Neural cell (in vitro differentiated cells): ENCODE measurements at regions not wholly inside any gene's neighbourhood (a gene's known extent, or its start where the extent isn't known, plus 50 kb on each side); places are given as distances from the start of the nearest gene placed in this dataset.

Source experiments
- H2AFZ ChIP-seq: fragments of 200-600, 300-800 bp; sonication (generic), shearing (Covaris generic); 2 replicates; pipeline ENCODE4 v1.6.0; 2014; ENCODE audit warnings: low read depth, mild to moderate bottlenecking, antibody characterized with exemption, low read length, moderate library complexity
- H3F3A ChIP-seq: fragments of 200-600 bp; shearing (Covaris generic); 2 replicates; pipeline ENCODE4 v1.6.1; 2016; ENCODE audit warnings: mild to moderate bottlenecking, moderate library complexity, mixed read lengths, antibody characterized with exemption, low read length; ENCODE audit not compliant: insufficient read depth, poor library complexity, severe bottlenecking
- H3K27ac ChIP-seq: fragments of 200-600, 300-800 bp; sonication (generic), shearing (Covaris generic); 2 replicates; pipeline ENCODE4 v1.5.1; 2014; ENCODE audit warnings: mild to moderate bottlenecking, low read length, moderate library complexity
- H3K27me3 ChIP-seq: fragments of 300-800, 200-600 bp; sonication (generic), shearing (Covaris generic); 2 replicates; pipeline ENCODE4 v1.6.0; 2014; ENCODE audit warnings: mild to moderate bottlenecking, low read depth, low read length, moderate library complexity; ENCODE audit not compliant: insufficient read depth
- H3K36me3 ChIP-seq: fragments of 300-800, 200-600 bp; sonication (generic), shearing (Covaris generic); 2 replicates; pipeline ENCODE4 v1.5.1; 2014; ENCODE audit warnings: mild to moderate bottlenecking, antibody characterized with exemption, low read length, moderate library complexity; ENCODE audit not compliant: insufficient read depth
- H3K4me2 ChIP-seq: fragments of 300-800, 200-600 bp; sonication (generic), shearing (Covaris generic); 2 replicates; pipeline ENCODE4 v1.6.0; 2014; ENCODE audit warnings: mild to moderate bottlenecking, low read length
- H3K4me3 ChIP-seq: fragments of 300-800, 200-600 bp; sonication (generic), shearing (Covaris generic); 2 replicates; pipeline ENCODE4 v1.5.1; 2014; ENCODE audit warnings: mild to moderate bottlenecking, low read length, moderate library complexity
- H3K79me2 ChIP-seq: fragments of 200-600 bp; shearing (Covaris generic); replicated peaks from 2 replicates; pipeline ENCODE4 v1.6.0; 2014; ENCODE audit warnings: mild to moderate bottlenecking, low read length, moderate library complexity; ENCODE audit not compliant: insufficient read depth
- H3K9ac ChIP-seq: fragments of 300-800, 200-600 bp; sonication (generic), shearing (Covaris generic); 2 replicates; pipeline ENCODE4 v1.6.1; 2016; ENCODE audit warnings: mild to moderate bottlenecking, low read length, mixed read lengths
- H3K9me2 ChIP-seq: fragments of 200-600 bp; shearing (Covaris generic); 2 replicates; pipeline ENCODE4 v1.6.1; 2016; ENCODE audit warnings: mild to moderate bottlenecking, low read length, mixed read lengths; ENCODE audit not compliant: insufficient read depth
- H3K9me3 ChIP-seq: fragments of 200-600, 300-800 bp; sonication (generic), shearing (Covaris generic); 2 replicates; pipeline ENCODE4 v1.6.1; 2016; ENCODE audit warnings: mild to moderate bottlenecking, mixed run types, low read length, moderate library complexity, mixed read lengths
- H4K20me1 ChIP-seq: fragments of 200-600 bp; shearing (Covaris generic); 2 replicates; pipeline ENCODE4 v1.6.1; 2016; ENCODE audit warnings: mild to moderate bottlenecking, mixed run types; ENCODE audit not compliant: insufficient read depth
- EP300 ChIP-seq: fragments of 450-650 bp; conservative IDR thresholded peaks from 2 replicates; pipeline ENCODE4 v1.6.1; 2014; ENCODE audit warnings: antibody characterized with exemption, mild to moderate bottlenecking, moderate library complexity; ENCODE audit not compliant: poor library complexity, severe bottlenecking
- EZH2 ChIP-seq: fragments of 200-600, 300-800 bp; shearing (Covaris generic), sonication (generic); IDR thresholded peaks from 2 replicates; pipeline ENCODE4 v1.6.1; 2014; ENCODE audit warnings: antibody characterized with exemption, low read length, borderline replicate concordance, mild to moderate bottlenecking; ENCODE audit not compliant: insufficient read depth, poor library complexity, severe bottlenecking
- MXI1 ChIP-seq: fragments of 450-650 bp; conservative IDR thresholded peaks from 2 replicates; pipeline ENCODE4 v1.6.1; 2014; ENCODE audit warnings: antibody characterized with exemption, mild to moderate bottlenecking; ENCODE audit not compliant: poor library complexity, severe bottlenecking
- POLR2AphosphoS5 ChIP-seq: IDR thresholded peaks from 2 replicates; pipeline ENCODE4 v1.6.1; 2012
- RAD21 ChIP-seq: fragments of 450-650 bp; conservative IDR thresholded peaks from 2 replicates; pipeline ENCODE4 v1.6.1; 2014; ENCODE audit warnings: antibody characterized with exemption, mild to moderate bottlenecking, moderate library complexity
- SMC3 ChIP-seq: fragments of 450-650 bp; conservative IDR thresholded peaks from 2 replicates; pipeline ENCODE4 v1.6.1; 2014; ENCODE audit warnings: antibody characterized with exemption, mild to moderate bottlenecking, moderate library complexity; ENCODE audit not compliant: poor library complexity
- TAF1 ChIP-seq: IDR thresholded peaks from 2 replicates; pipeline ENCODE4 v1.6.1; 2012; ENCODE audit warnings: low read depth
- TF ChIP-seq, protein P1 (sequence below): fragments of 450-650 bp; IDR thresholded peaks from 2 replicates; pipeline ENCODE4 v1.5.1; 2014; ENCODE audit warnings: antibody characterized with exemption, mild to moderate bottlenecking, moderate library complexity; ENCODE audit not compliant: poor library complexity, severe bottlenecking
- TF ChIP-seq, protein P2 (sequence below): IDR thresholded peaks from 2 replicates; pipeline ENCODE4 v1.6.1; 2012; ENCODE audit warnings: borderline replicate concordance

GRCh38 chr9:74255489-74255984 is 241.6 kb upstream of the RORB start:
- H3K79me2 ChIP-seq, result no peaks in the 10 kb centered on the region
- H4K20me1 ChIP-seq, result no peaks in the 10 kb centered on the region
- H3K27me3 ChIP-seq, result no peaks in the 10 kb centered on the region
- no peak overlapping the region for H3K9ac ChIP-seq
- H3K9me3 ChIP-seq, result no peaks in the 10 kb centered on the region
- no peak overlapping the region for H3K4me2 ChIP-seq
- H3F3A ChIP-seq, result no peaks in the 10 kb centered on the region
- no peak for TF ChIP-seq EZH2
- no peak overlapping the region for H3K4me3 ChIP-seq
- no peaks in the 10 kb centered on the region for H3K36me3 ChIP-seq
- no peak overlapping the region for H3K27ac ChIP-seq
- H2AFZ ChIP-seq, result no peak overlapping the region
- H3K9me2 ChIP-seq, result no peaks in the 10 kb centered on the region

DNA sequence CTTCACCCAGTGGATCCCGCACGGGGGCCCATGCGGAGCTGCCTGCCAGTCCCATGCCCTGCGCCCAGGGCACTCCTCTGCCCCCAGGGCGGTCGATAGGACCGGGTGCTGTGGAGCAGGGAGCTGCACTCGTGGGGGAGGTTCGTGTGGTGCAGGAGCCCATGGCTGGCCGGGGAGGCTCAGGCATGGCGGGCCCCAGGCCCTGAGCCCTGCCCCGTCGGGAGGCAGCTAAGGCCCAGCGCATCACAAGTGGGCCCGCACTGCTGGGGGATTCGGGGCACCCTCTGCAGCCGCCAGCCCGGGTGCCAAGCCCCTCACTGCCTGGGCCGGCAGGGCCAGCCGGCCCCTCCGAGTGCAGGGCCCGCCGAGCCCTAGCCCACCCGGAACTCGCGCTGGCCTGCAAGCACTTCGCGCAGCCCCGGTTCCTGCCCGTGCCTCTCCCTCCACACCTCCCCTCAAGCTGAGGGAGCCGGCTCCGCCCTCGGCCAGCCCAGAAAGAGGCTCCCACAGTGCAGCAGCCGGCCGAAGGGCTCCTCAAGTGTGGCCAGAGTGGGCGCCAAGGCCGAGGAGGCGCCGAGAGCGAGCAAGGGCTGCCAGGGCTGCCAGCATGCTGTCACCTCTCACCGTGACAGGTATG is 221.1 kb upstream of the RORB start:
- TF ChIP-seq POLR2AphosphoS5 (no peak), TAF1 (no peak), EP300 (no peak), SMC3 (no peak), EZH2 (no peak), MXI1 (no peak)
- TF ChIP-seq, protein P1, sequence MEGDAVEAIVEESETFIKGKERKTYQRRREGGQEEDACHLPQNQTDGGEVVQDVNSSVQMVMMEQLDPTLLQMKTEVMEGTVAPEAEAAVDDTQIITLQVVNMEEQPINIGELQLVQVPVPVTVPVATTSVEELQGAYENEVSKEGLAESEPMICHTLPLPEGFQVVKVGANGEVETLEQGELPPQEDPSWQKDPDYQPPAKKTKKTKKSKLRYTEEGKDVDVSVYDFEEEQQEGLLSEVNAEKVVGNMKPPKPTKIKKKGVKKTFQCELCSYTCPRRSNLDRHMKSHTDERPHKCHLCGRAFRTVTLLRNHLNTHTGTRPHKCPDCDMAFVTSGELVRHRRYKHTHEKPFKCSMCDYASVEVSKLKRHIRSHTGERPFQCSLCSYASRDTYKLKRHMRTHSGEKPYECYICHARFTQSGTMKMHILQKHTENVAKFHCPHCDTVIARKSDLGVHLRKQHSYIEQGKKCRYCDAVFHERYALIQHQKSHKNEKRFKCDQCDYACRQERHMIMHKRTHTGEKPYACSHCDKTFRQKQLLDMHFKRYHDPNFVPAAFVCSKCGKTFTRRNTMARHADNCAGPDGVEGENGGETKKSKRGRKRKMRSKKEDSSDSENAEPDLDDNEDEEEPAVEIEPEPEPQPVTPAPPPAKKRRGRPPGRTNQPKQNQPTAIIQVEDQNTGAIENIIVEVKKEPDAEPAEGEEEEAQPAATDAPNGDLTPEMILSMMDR, result no peak
- H3K27ac ChIP-seq, result no peak overlapping the region
- no peak overlapping the region for H3K4me2 ChIP-seq
- no peaks in the 10 kb centered on the region for H4K20me1 ChIP-seq
- no peaks in the 10 kb centered on the region for H3K27me3 ChIP-seq
- H3K36me3 ChIP-seq, result no peaks in the 10 kb centered on the region
- H3K9me2 ChIP-seq, result no peaks in the 10 kb centered on the region
- H2AFZ ChIP-seq, result no peak overlapping the region
- no peaks in the 10 kb centered on the region for H3K79me2 ChIP-seq
- H3F3A ChIP-seq, result no peaks in the 10 kb centered on the region
- H3K9ac ChIP-seq, result no peak overlapping the region
- H3K9me3 ChIP-seq, result no peaks in the 10 kb centered on the region
- H3K4me3 ChIP-seq, result no peak overlapping the region

GRCh38 chr9:74277532-74277931 is 219.6 kb upstream of the RORB start:
- Histone ChIP-seq H4K20me1 (no peaks in the 10 kb centered on the region), H3F3A (no peaks in the 10 kb centered on the region), H3K9me2 (no peaks in the 10 kb centered on the region), H2AFZ (no peak overlapping the region), H3K36me3 (no peaks in the 10 kb centered on the region), H3K79me2 (no peaks in the 10 kb centered on the region), H3K27me3 (no peaks in the 10 kb centered on the region), H3K4me2 (no peak overlapping the region), H3K9ac (no peak overlapping the region), H3K9me3 (no peaks in the 10 kb centered on the region), H3K4me3 (no peak overlapping the region), H3K27ac (no peak overlapping the region)
- TF ChIP-seq, protein P2, sequence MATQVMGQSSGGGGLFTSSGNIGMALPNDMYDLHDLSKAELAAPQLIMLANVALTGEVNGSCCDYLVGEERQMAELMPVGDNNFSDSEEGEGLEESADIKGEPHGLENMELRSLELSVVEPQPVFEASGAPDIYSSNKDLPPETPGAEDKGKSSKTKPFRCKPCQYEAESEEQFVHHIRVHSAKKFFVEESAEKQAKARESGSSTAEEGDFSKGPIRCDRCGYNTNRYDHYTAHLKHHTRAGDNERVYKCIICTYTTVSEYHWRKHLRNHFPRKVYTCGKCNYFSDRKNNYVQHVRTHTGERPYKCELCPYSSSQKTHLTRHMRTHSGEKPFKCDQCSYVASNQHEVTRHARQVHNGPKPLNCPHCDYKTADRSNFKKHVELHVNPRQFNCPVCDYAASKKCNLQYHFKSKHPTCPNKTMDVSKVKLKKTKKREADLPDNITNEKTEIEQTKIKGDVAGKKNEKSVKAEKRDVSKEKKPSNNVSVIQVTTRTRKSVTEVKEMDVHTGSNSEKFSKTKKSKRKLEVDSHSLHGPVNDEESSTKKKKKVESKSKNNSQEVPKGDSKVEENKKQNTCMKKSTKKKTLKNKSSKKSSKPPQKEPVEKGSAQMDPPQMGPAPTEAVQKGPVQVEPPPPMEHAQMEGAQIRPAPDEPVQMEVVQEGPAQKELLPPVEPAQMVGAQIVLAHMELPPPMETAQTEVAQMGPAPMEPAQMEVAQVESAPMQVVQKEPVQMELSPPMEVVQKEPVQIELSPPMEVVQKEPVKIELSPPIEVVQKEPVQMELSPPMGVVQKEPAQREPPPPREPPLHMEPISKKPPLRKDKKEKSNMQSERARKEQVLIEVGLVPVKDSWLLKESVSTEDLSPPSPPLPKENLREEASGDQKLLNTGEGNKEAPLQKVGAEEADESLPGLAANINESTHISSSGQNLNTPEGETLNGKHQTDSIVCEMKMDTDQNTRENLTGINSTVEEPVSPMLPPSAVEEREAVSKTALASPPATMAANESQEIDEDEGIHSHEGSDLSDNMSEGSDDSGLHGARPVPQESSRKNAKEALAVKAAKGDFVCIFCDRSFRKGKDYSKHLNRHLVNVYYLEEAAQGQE, result no peak
- TF ChIP-seq RAD21, result no peak
- no peak for TF ChIP-seq POLR2AphosphoS5
- TF ChIP-seq TAF1, result no peak
- TF ChIP-seq EZH2, result no peak
- TF ChIP-seq, protein P1, result no peak
